Retinal pigment epithelial cell (primary cell): ENCODE measurements at regions not wholly inside any gene's neighbourhood (a gene's known extent, or its start where the extent isn't known, plus 50 kb on each side); places are given as distances from the start of the nearest gene placed in this dataset.

ENCODE experiments used
- DNase-seq: peaks from one replicate; pipeline ENCODE4 v3.0.0-alpha.2; 2010; ENCODE audit warnings: low read depth
- H3K4me3 ChIP-seq: 2 replicates; pipeline ENCODE4 v1.5.1; 2011; ENCODE audit warnings: mild to moderate bottlenecking, low read length, control low read depth, moderate library complexity
- TF ChIP-seq, protein P1 (sequence below): conservative IDR thresholded peaks from 2 replicates; pipeline ENCODE4 v1.5.1; 2011; ENCODE audit warnings: low read depth, low read length, control low read depth, inconsistent platforms

DNA sequence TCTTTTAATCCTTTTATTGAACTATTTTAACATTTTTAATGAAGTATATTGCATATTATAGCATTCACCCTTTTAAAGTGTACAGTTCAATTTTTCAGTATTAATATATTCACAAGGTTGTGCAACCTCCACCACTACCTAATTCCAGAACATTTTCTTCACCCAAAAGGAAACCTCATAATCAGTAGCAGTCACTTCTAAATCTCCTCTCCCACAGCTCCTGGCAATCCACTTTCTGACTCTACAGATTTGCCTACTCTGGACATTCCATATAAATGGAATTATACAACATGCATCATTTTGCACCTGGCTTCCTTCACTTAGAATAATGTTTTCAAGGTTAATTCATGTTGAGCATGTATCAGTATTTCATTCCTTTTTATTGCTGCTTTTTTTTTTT, 55.0 kb upstream of the HRH1 start:
- DNase-seq, result no peak
- H3K4me3 ChIP-seq, result no peak overlapping the region
- TF ChIP-seq, protein P1, sequence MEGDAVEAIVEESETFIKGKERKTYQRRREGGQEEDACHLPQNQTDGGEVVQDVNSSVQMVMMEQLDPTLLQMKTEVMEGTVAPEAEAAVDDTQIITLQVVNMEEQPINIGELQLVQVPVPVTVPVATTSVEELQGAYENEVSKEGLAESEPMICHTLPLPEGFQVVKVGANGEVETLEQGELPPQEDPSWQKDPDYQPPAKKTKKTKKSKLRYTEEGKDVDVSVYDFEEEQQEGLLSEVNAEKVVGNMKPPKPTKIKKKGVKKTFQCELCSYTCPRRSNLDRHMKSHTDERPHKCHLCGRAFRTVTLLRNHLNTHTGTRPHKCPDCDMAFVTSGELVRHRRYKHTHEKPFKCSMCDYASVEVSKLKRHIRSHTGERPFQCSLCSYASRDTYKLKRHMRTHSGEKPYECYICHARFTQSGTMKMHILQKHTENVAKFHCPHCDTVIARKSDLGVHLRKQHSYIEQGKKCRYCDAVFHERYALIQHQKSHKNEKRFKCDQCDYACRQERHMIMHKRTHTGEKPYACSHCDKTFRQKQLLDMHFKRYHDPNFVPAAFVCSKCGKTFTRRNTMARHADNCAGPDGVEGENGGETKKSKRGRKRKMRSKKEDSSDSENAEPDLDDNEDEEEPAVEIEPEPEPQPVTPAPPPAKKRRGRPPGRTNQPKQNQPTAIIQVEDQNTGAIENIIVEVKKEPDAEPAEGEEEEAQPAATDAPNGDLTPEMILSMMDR, result no peak
